T-helper 1 cell (primary cell): ENCODE measurements at regions not wholly inside any gene's neighbourhood (a gene's known extent, or its start where the extent isn't known, plus 50 kb on each side); places are given as distances from the start of the nearest gene placed in this dataset.

Experiments used
- DNase-seq, 5 donors: peaks; one replicate each; pipeline ENCODE4 v3.0.0-alpha.2; 2012 to 2020

GRCh38 chr12:115638733-115639647, 638.5 kb downstream of the MED13L start:
- DNase-seq = no peak

DNA sequence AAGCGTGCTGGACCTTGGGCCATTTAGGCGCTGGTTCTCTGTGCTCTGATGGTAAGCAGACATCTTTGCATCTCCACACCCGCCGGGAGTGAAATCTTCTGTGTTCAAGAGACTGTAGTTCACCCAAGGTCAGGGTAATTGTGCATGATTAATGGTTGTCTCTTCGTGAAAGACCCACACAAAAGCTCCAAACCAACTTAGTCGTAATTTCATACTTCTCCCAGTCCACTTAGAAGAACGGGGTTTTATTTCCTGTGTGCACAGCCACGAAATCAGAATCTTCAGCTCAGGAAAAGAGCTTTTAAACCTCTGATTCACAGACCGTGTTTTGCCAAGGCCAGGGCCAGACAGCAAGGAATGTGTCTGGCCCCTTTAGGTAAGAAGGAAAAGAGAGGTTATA, 640.9 kb downstream of the MED13L start:
- DNase-seq = no peak

DNA sequence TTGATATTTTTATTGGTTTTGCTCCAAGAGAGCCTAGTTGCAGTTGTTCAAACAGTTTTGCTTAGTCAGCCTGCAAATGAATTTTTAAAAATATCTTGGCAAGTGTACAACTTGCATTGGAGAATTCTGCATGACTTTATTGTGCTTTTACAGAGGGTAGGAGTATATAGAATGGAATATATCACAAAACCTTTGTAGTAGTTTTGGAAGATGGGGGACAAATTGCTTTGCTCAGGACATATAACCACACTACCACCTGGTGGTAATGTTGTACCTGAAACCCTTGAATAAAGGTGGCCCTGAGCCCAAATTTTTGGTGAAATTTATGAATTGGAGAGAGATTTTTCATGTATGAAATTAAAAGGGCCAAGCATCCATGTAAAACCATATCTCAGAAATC, 645.2 kb downstream of the MED13L start:
- DNase-seq = no peak

GRCh38 chr12:115630136-115630535, 647.4 kb downstream of the MED13L start:
- no peak for DNase-seq

DNA sequence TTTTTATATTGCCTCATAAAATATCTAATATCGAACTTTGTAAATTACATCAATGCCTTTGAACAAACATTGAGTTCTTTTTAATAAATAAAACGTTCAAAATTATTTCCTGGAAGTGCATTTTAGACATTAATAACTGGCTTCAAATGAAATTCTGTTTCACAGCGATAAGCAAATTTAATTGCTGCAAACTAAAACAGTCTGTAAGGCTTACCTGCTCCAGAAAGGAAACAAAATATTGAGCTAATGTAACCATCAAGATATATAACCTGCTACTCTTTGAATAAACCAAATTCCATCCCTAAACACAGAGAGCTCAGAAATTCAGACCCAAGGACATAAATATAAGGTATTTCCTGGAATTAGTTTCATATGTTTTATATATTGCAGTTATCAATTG, 651.3 kb downstream of the MED13L start:
- DNase-seq = no peak

DNA sequence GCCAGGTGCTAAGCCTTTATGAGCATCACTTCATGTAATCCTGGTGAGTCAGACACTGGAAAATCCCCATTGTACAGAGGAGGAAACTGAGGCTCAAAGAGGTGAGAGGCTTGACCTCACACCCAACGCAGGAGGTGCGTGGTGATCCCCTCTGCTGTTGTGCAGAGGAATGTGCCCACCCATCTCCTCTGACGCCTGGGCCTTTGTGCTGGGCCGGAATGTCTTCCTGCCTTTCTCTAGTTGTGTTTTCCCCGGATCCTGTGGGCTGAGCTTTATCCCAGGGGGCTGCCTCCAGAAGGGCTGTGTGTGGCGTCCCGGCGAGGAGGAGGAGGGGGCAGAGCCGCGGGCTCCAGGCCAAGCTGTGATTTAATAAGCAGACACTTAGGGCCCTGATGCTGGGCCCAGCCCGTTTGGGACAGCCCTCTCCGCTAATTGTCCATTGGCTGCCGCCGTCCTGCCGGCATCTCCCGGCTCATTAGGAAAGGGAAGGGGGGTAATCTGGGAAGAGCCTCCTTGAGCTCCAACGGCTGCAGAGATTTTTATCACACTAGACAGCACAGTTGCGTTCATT, 653.6 kb downstream of the MED13L start:
- DNase-seq = no peak

DNA sequence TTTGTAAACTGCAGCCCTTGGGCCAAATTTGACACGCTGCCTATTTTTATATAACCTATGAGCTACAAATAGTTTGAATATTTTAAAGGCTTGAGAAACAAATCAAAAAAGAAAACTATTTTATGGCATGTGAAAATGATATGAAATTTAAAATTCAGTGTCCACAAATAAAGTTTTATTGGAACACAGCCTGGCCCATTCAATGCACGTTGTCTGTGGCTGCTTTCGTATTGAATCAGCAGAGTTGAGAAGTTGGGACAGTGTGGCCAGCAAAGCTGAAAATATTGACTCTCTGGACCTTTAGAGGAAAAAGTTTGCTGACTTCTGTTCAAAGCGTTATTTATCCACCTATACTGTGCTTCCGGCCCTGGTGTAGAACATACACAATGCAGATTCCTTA, 654.2 kb downstream of the MED13L start:
- DNase-seq = no peak

DNA sequence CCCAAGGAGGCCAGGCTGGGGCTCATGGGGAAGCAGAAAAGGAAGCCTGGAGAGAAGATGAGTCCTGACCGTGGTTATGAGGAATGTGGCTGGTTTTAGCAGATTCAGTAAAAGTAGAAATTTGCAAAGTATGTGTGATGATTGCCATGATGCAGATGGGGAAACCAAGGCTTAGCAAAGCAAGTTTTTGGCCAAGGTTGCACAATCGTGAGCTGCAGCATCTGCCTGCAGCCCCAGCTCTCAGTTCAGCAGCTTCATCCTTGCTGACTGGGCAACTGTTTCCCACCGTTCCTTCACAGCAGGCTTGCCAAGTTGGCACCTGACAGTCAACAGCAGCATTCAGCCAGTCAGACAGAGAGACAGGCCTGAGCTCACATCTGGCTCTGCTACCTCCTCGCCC, 656.7 kb downstream of the MED13L start:
- no peak for DNase-seq

DNA sequence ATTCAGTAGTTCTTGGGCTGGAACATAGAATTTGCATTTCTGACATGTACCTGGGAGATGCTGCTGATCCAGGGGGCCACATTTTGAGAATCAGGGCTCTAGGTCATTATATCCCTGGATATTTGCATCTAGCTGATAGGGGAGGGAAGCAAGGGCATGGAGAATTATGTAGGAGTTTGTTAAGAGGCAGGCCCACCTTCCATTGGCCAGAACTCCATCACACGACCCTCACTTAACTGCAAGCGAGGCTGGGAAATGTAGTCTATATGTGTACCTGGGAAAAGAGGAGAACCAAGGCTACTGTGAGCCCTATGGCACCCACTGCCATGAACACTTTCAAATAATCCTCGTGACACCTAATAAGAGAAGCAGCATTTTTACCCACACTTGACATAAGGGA, 657.6 kb downstream of the MED13L start:
- DNase-seq = no peak

- no peak for DNase-seq
These were observed 658.4 kb downstream of the MED13L start for GRCh38 chr12:115619061-115619460.

DNA sequence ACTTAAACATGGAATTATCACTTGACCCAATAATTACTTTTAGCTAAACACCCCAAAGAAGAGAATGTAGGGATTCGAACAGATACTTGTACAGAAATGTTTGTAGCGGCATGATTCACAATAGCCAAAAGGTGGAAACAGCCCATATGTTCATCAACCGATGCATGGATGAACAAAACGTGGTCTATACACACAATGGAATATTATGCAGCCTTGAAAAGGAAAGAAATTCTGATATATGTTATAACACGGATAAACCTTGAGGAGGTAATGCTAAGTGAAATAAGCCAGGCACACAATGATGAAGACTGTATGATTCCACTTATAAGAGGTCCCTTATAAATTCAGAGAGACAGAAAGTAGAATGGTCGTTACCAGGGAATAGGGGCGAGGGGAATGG, 659.4 kb downstream of the MED13L start:
- no peak for DNase-seq

DNA sequence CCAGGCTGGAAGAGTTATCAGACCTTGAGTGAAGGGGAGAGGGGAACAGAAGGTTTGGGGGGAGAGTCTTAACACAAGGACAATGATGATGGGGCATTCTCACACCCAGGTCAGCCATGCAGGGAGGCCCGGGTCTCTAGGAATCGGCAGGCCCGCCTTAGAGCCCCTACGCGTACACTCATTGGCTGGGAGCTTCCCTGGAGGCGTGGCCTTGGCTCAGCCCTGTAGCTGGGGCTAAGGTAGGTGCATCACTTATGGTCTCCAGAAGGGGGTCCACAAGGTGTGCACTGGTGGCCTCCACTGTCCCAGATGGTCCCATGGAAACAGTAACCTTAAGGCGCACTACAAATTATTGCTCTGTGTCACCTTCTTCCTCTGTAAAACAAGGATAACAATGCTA, 660.1 kb downstream of the MED13L start:
- no peak for DNase-seq

GRCh38 chr12:115611477-115611876, 666.0 kb downstream of the MED13L start:
- no peak for DNase-seq

GRCh38 chr12:115609347-115609746, 668.1 kb downstream of the MED13L start:
- DNase-seq = no peak

GRCh38 chr12:115606040-115606439, 671.5 kb downstream of the MED13L start:
- no peak for DNase-seq

DNA sequence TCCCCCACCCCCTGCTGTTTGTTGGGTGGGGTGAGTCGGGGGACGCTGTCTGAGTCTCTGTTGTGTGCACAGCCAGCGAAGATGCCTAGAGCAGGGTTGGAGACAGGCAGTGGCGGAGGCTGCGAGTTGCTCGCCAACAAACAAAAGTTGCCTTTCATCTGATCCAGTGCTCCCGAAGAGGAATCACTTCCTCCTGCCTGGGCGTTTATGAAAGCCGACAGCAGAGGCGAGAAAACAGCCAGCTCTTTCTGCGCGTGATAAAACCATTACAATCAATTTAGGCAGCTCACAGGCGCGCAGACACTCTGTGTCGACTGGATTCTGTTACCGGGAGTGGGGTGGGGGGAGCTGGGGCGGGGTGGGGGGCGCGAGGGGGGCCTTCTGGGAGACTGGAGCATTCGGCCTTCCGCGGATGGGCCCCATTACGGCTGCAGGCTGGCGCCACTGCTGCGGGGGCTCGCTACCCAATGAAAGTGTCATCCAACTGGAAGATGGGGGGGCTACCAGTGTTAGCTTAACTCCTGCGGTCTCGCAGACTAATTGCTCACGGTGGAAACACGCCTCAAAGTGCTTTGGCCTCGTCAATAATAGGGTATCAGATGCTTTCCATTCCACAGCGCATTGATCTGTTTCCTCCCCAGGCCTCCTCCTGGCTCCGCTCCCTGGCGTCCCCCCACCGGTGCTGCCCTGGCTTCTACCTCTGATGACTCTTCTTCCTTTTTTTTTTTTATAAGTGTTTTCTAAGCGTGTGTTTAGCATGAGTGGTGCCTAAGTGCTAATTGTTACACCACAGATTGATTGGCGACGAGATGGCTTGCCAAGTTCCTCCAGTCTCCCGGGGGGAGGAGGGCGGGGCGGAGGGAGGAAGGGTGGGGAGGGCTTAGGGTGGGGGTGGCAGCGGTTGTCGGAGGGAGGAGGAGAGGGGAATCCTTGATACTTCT, 678.4 kb downstream of the MED13L start:
- DNase-seq = no peak

- no peak for DNase-seq
These were observed 680.3 kb downstream of the MED13L start for GRCh38 chr12:115597157-115597712.

DNA sequence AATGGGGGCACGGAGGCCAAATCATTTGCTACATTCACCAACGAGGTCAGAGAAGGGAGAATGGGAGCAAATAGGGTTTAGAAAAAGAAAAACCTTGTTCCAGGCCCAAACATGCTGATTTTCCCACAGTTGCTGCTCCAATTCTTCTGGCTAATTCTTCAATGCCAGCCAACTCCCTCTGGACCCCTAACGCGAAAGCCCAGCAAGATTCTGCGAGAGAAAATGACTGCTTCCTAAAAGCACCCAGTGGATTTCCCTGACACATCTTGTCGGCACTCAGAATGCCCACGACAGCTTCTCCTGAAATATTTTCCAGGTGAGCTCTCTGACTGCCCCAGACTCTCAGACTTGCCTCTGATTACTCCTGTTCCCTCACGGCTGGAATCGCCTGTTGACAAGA, 689.4 kb downstream of the MED13L start:
- DNase-seq = no peak

DNA sequence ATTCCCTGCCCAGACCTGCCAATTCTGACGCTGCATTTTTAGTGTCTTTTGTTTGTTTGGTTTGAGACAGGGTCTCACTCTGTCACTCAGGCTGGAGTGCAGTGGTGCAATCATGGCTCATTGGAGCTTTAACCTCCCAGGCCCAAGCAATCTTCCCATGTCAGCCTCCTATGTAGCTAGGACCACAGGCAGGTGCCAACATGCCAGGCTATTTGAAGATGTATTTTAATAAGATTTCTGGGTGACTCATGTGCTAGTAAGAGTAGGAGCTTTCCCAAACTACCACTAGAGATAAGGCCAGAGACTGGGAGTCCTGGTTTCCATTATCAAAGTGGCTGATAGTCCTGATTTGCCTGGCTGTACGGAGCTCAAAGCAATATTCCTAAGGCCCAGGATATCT, 693.3 kb downstream of the MED13L start:
- no peak for DNase-seq

GRCh38 chr12:115583591-115583990, 693.9 kb downstream of the MED13L start:
- DNase-seq = no peak

GRCh38 chr12:115577401-115577800, 700.1 kb downstream of the MED13L start:
- DNase-seq = no peak

- no peak for DNase-seq
These were observed 702.7 kb downstream of the MED13L start for GRCh38 chr12:115574826-115575225.

- DNase-seq = no peak
These were observed 705.1 kb downstream of the MED13L start for GRCh38 chr12:115572440-115572839.
